ENCODE measurements at regions not wholly inside any gene's neighbourhood (a gene's known extent, or its start where the extent isn't known, plus 50 kb on each side); places are given as distances from the start of the nearest gene placed in this dataset.
"Not testable (repeated sequence)": the region's sequence is repeated elsewhere in the genome, so short reads cannot be mapped to it uniquely, and the experiment has no call there.

DNA sequence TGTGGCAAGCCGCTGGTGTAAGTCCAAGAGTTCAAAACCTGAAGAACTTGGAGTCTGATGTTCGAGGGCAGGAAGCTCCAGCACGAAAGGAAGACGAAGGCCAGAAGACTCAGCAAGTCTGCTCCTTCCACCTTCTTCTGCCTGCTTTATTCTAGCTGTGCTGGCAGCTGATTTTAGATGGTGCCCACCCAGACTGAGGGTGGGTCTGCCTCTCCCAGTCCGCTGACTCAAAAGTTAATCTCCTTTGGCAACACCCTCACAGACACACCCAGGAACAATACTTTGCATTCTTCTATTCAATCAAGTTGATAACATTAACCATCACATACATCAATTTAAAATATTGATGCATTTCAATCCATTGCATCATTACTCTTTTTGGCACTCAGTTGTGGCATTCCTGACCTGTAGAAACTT lies 373.1 kb downstream of the CDH10 start:
- not testable (repeated sequence) for DNase-seq

DNA sequence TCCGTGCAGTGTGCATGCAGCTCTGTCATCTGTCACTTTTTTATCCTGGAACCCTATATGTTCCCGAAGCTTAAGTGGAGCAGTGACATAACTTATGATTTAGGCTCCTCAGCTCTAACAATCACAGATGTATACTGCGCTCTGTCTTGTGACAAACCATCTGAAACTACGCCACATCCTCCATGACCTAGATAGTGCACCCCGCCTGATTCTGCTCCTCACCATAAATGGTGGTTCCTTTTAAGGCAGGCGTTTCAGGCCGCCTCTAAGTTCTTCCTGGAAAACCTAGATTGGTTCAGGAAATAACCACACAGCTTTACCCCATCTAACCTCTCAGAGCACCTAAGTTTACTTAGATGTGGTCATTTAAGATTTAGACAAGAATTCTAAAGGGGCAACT lies 372.0 kb downstream of the CDH10 start:
- DNase-seq, result no peak

- no peak for DNase-seq
Observed at GRCh38 chr5:24280215-24280614, 364.6 kb downstream of the CDH10 start.

DNA sequence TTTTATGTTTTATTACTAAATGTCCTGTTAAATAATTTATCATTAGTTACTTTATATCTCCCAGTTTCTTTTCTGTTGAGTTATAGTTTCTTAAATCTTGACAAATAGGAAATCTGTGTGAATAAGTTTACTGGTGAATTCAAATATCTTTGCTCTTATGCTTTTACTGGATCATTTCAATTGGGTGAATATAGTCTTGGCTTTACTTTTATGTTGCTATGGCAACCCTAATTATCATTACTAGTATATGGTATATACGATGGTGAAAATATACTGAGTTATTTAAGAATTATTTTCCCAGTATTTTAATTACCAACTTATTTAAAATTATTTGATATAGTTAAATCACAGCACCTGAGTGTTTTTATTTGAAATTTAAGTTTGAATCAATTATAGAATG lies 363.0 kb downstream of the CDH10 start:
- no peak for DNase-seq

GRCh38 chr5:24289582-24290335 lies 355.0 kb downstream of the CDH10 start:
- DNase-seq, result no peak

DNA sequence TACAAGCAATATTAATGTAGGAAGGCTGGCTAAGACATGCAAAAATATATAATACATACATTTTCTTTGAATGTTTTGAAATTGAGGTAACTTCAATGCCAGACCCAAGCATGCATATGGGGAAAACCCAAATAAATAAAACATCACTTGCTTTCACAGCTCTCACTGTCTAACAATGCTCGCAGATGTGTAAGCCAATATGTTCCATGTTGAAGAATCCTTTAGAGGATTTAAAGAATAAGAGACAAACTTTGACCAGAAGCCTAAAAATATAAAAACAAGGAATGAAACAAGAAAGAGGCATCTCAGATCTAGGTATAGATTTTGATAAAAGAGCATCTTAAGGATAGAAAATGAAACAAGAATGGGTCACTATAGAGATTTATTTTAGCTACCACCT lies 354.2 kb downstream of the CDH10 start:
- DNase-seq, result no peak

- DNase-seq, result no peak
Observed at GRCh38 chr5:24291916-24292315, 352.9 kb downstream of the CDH10 start.

DNA sequence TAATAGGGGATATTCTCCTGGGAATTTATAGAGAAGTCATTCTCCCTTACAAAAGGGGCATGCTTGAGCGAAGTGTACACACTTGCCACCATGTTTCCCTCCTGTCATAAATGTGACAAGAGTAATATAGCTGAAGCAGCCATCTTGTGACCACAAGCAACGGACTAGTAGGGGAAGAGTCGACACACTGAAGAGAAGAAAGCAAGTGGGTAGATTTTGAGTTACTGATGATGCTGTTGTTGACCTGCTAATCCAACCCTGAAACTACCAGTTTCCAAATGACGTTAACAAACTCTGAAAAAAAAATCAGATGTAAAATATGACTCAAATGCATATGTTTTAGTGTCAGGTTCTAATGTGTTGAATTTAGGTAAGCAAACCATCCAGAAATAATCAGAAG lies 350.4 kb downstream of the CDH10 start:
- DNase-seq, result no peak

GRCh38 chr5:24314106-24314505 lies 330.7 kb downstream of the CDH10 start:
- no peak for DNase-seq

- no peak for DNase-seq
Observed at GRCh38 chr5:24320643-24321042, 324.1 kb downstream of the CDH10 start.

- no peak for DNase-seq
Observed at GRCh38 chr5:24325306-24325832, 319.4 kb downstream of the CDH10 start.

DNA sequence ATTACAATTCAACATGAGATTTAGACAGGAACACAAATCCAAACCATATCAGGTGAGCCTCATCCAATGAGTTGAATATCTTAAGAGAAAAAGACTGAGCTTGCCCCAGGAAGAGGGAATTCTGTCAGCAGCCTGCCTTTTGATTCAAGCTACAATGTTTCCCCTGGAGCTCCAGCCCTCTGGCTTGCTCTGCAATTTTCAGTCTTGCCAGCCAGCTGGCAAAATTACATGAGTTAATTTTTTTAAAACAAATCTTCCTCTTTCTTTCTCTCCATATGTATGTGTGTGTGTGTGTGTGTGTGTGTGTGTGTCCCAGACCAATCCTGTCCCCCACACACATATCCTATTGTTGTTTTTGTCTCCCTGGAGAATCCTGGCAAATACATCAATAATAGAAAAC lies 313.2 kb downstream of the CDH10 start:
- DNase-seq, result no peak

- no peak for DNase-seq
Observed at GRCh38 chr5:24347158-24347557, 297.6 kb downstream of the CDH10 start.

- no peak for DNase-seq
Observed at GRCh38 chr5:24351285-24351684, 293.5 kb downstream of the CDH10 start.

DNA sequence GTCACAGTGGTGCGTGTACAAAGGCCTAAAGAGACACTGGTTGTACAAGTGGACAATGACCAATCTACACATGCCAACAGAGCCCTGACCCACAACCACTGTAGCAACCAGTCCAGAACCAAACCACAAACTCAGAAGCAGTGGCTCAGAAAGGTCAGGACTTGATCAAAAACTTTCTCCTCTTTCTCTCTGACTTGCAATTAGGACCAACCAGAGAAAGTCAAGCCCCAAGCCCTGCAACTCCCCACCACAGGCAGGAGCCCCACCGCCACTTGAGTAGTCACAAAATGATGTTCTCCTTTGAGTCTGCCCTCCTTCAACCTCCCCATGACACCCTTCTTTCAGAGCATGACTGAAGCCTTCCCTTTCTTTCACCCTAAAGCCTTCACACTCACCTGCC lies 291.8 kb downstream of the CDH10 start:
- DNase-seq, result no peak

DNA sequence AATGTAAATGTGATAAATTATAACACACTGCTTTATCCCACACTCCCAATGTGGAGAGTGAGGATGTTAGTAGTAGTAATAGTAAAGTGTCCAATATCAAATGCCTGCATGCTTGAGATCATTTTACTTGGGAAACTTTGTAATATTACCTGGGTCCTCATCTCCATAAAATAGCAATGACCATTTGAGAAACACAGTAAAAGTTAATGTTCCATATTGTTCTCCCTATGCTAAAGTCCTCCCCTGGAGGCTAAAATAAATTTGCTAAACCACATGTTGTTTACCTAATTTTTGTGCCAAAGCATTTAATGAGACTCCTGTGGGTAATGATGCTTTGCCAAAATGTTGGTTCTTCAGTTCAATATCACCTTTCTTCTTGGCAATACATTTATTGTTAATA lies 291.2 kb downstream of the CDH10 start:
- DNase-seq, result no peak

DNA sequence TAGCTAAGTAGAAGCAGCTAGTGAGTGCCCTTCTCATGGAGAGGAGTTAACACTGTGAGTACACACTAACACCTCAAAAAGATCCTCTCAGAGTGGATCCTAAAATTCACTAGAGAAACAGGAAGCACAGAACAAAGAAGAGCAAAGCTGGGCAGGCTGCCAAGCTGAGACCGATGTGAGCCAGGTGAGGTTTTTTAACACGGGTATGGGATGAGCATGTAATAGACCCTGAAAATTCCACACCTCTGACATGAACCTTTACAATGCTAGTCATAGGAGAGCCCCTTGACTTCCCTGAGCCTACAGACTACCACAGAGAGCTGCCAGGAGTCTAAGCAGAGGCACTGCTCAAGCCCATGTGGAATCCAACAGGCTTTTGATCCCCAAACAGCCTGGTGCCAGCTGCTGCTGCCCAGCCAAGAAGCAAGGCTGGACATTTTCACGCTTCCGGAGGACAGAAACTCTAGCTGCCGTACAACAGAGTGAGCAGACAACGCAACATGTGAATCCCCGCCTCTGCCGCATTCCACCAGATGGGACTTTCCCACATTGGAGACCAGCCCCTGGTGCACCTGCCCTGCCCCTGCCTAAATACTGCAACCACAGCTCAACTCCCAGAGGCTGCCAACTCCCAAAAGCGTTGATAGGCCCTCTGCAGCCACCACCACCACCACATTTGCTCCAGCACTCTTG lies 280.8 kb downstream of the CDH10 start:
- DNase-seq, result no peak

- no peak for DNase-seq
Observed at GRCh38 chr5:24364711-24365110, 280.1 kb downstream of the CDH10 start.

GRCh38 chr5:24365406-24365805 lies 279.4 kb downstream of the CDH10 start:
- no peak for DNase-seq

DNA sequence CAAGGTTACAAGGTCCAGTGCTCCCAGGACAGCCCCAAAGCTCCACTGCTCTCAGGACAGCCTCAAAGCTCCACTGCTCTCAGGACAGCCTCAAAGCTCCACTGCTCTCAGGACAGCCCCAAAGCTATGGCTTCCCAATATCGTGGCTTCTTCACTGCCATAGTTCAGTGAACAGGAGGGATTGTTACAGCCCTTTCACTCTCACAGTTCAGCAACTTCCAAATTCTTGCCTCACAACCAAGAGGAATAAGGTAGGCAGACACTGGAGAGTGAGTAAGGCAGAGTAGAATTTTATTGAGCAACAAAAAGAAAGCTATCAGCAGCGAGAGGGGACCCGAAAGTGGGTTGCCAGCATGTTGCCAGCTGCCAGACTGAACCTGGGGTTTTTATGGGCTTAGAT lies 277.6 kb downstream of the CDH10 start:
- no peak for DNase-seq

- no peak for DNase-seq
Observed at GRCh38 chr5:24368115-24368514, 276.7 kb downstream of the CDH10 start.

DNA sequence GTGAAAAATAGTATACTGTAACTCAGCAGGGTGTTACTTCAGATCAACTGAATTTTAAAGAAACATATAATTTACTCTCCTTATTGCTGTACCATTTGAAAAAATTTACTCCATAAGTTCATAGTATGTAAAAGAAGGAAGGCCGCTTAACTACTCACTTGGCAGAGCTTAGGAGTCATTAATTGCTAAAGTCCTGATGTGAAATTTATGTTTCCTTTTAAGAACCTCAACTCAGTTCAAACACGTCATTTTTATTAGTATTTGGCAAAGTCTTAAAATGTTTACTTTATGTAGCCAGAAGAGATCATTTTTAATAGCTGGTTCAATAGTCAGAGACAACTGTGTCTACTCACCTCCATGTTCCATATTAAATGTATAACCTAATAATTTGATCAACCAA lies 268.6 kb downstream of the CDH10 start:
- DNase-seq, result no peak

GRCh38 chr5:24376616-24377015 lies 268.2 kb downstream of the CDH10 start:
- DNase-seq, result no peak

DNA sequence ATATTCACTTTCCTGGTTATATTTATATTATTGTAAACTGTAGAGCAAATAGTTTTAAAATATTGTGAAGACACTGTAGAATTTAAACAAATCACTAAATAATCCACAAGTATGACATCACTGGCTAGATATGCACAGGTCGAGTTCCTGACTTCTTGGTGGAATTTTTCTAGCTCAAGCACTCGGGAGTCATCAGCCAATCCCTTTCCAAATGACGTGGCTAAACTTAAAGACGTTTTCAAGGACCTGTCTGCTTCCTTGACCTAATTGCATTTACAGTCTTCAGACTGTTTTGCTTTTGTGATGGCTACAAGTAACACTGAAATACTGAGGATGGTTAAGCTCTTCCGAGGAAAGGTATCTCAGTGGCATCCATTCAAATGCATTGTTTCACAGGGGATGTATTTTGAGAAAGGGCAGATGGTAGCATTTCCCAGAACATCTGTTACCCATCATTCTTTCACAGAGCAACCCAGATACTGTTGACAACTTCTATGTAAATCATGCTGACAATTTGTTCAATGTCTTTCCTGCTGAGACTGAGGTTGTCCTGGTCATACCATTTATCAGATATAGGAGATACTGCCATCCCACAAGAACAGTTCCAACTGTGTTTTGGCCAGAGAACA lies 262.8 kb downstream of the CDH10 start:
- no peak for DNase-seq

Measured in CD4-positive, alpha-beta T cell treated with Interleukin-12 subunit alpha and Interleukin-12 subunit beta, for 1 hour (primary cell).